ENCODE measurements at regions not wholly inside any gene's neighbourhood (a gene's known extent, or its start where the extent isn't known, plus 50 kb on each side); places are given as distances from the start of the nearest gene placed in this dataset.

DNA sequence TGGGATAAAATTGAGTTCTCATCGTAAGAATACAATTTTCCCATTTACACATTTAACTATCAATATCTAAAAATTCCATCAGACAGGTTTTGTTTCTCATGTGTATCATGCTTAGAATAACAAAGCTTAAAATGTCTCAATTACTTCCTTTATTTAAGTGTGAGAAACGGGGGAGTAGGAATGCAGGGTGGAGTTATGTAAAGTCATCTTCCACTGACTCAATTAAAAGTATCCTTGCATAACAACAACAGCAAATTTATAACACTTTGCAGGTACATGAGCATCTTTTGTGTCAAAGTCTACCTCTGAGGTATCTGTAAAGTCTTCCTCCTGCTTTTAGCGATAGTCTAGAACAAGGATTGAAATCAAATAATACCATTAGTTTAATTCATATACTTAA lies 327.1 kb downstream of the EPHA4 start:
- TF ChIP-seq, protein P1, sequence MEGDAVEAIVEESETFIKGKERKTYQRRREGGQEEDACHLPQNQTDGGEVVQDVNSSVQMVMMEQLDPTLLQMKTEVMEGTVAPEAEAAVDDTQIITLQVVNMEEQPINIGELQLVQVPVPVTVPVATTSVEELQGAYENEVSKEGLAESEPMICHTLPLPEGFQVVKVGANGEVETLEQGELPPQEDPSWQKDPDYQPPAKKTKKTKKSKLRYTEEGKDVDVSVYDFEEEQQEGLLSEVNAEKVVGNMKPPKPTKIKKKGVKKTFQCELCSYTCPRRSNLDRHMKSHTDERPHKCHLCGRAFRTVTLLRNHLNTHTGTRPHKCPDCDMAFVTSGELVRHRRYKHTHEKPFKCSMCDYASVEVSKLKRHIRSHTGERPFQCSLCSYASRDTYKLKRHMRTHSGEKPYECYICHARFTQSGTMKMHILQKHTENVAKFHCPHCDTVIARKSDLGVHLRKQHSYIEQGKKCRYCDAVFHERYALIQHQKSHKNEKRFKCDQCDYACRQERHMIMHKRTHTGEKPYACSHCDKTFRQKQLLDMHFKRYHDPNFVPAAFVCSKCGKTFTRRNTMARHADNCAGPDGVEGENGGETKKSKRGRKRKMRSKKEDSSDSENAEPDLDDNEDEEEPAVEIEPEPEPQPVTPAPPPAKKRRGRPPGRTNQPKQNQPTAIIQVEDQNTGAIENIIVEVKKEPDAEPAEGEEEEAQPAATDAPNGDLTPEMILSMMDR (IDR thresholded peaks at IDR 0.05), result no peak
- TF ChIP-seq POLR2A (IDR thresholded peaks at IDR 0.05), result no peak

Data from thyroid gland (tissue), 4 donors.